ENCODE measurements at regions not wholly inside any gene's neighbourhood (a gene's known extent, or its start where the extent isn't known, plus 50 kb on each side); places are given as distances from the start of the nearest gene placed in this dataset.

DNA sequence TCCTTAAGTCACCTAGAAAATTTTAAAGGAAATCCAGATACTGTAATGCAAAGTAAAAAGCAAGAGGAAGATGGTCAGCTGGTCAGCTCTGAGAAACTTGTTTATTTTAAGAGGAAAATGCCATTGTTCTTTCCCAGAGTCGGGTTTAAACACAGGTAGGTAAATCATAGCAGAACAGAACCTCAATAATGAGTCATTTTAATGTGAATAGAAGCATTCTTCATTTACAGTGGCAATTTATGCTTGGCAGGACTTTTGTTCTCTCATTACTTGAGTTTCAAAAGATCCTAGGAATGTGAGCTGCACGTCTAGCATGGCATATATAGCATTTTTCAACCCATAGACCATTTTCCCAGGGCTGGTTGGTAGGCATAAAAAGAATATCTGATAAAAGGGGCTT lies 132.3 kb downstream of the LIG4 start:
- TF ChIP-seq POLR2AphosphoS5 (IDR thresholded peaks at IDR 0.05; ENCODE audit: low read depth, low read length) (no peak), SIN3A (IDR thresholded peaks at IDR 0.05; ENCODE audit: low read depth) (no peak), CEBPB (IDR thresholded peaks at IDR 0.05; ENCODE audit: low read depth) (no peak), POLR2A (IDR thresholded peaks at IDR 0.05; ENCODE audit: borderline replicate concordance, extremely low read depth, insufficient read depth, insufficient read length) (no peak), EZH2 (IDR thresholded peaks at IDR 0.05) (no peak), EZH2phosphoT487 (IDR thresholded peaks at IDR 0.05; ENCODE audit: borderline replicate concordance) (no peak), CBX3 (IDR thresholded peaks at IDR 0.05; ENCODE audit: low read depth) (no peak), RAD21 (IDR thresholded peaks at IDR 0.05; ENCODE audit: low read depth) (no peak), EGR1 (IDR thresholded peaks at IDR 0.05; ENCODE audit: low read depth) (no peak), ZNF274 (IDR thresholded peaks at IDR 0.05; ENCODE audit: low read depth, low read length) (no peak)
- TF ChIP-seq, protein P1, sequence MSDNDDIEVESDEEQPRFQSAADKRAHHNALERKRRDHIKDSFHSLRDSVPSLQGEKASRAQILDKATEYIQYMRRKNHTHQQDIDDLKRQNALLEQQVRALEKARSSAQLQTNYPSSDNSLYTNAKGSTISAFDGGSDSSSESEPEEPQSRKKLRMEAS (IDR thresholded peaks at IDR 0.05), result no peak
- TF ChIP-seq, protein P2, sequence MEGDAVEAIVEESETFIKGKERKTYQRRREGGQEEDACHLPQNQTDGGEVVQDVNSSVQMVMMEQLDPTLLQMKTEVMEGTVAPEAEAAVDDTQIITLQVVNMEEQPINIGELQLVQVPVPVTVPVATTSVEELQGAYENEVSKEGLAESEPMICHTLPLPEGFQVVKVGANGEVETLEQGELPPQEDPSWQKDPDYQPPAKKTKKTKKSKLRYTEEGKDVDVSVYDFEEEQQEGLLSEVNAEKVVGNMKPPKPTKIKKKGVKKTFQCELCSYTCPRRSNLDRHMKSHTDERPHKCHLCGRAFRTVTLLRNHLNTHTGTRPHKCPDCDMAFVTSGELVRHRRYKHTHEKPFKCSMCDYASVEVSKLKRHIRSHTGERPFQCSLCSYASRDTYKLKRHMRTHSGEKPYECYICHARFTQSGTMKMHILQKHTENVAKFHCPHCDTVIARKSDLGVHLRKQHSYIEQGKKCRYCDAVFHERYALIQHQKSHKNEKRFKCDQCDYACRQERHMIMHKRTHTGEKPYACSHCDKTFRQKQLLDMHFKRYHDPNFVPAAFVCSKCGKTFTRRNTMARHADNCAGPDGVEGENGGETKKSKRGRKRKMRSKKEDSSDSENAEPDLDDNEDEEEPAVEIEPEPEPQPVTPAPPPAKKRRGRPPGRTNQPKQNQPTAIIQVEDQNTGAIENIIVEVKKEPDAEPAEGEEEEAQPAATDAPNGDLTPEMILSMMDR (IDR thresholded peaks at IDR 0.05 in 2 of 3, conservative IDR thresholded peaks at IDR 0.05 in 1 of 3; ENCODE audit: borderline replicate concordance in 1 of 3, insufficient read depth in 1 of 3, low read depth in 2 of 3, low read length in 2 of 3), result no peak
- TF ChIP-seq, protein P3, sequence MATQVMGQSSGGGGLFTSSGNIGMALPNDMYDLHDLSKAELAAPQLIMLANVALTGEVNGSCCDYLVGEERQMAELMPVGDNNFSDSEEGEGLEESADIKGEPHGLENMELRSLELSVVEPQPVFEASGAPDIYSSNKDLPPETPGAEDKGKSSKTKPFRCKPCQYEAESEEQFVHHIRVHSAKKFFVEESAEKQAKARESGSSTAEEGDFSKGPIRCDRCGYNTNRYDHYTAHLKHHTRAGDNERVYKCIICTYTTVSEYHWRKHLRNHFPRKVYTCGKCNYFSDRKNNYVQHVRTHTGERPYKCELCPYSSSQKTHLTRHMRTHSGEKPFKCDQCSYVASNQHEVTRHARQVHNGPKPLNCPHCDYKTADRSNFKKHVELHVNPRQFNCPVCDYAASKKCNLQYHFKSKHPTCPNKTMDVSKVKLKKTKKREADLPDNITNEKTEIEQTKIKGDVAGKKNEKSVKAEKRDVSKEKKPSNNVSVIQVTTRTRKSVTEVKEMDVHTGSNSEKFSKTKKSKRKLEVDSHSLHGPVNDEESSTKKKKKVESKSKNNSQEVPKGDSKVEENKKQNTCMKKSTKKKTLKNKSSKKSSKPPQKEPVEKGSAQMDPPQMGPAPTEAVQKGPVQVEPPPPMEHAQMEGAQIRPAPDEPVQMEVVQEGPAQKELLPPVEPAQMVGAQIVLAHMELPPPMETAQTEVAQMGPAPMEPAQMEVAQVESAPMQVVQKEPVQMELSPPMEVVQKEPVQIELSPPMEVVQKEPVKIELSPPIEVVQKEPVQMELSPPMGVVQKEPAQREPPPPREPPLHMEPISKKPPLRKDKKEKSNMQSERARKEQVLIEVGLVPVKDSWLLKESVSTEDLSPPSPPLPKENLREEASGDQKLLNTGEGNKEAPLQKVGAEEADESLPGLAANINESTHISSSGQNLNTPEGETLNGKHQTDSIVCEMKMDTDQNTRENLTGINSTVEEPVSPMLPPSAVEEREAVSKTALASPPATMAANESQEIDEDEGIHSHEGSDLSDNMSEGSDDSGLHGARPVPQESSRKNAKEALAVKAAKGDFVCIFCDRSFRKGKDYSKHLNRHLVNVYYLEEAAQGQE (IDR thresholded peaks at IDR 0.05; ENCODE audit: low read depth), result no peak
